ENCODE measurements at regions not wholly inside any gene's neighbourhood (a gene's known extent, or its start where the extent isn't known, plus 50 kb on each side); places are given as distances from the start of the nearest gene placed in this dataset.
A peak's percentile ranks its signal among the peaks of the same experiment; 100 is the strongest.

GRCh38 chr5:116685931-116686330 is 111.3 kb upstream of the SEMA6A start:
- no peaks in the 10 kb centered on the region for H3K27me3 ChIP-seq
- H3K79me2 ChIP-seq (ENCODE audit: low read depth): no peaks in the 10 kb centered on the region
- H4K20me1 ChIP-seq (ENCODE audit: low read depth): no peaks in the 10 kb centered on the region
- Mint-ChIP-seq H3K9me3 (peaks cover under 1% of the 10 kb centered on the region), H3K27ac (no peak overlapping the region), H3K4me3 (no peak overlapping the region), H3K36me3 (no peaks in the 10 kb centered on the region), H3K27me3 (ENCODE audit: insufficient read depth, low read depth) (peaks cover 4% of the 10 kb centered on the region), H3K4me1 (peaks cover 22% of the 10 kb centered on the region)
- TF ChIP-seq CTCF (IDR thresholded peaks at IDR 0.05) (no peak), EZH2phosphoT487 (IDR thresholded peaks at IDR 0.05) (no peak), EZH2 (IDR thresholded peaks at IDR 0.05) (no peak)
- no peaks in the 10 kb centered on the region for H3K9me3 ChIP-seq (ENCODE audit: low read depth)
- peaks cover 4% of the 10 kb centered on the region for H3F3A ChIP-seq (ENCODE audit: low read depth)
- no peak overlapping the region for H3K4me3 ChIP-seq
- H2AFZ ChIP-seq (replicated peaks): peak overlapping the region; percentile 76
- no peak overlapping the region for H3K27ac ChIP-seq
- DNase-seq (ENCODE audit: low spot score): no peak
- H3K9ac ChIP-seq: no peak overlapping the region
- H3K4me1 ChIP-seq: peaks cover 22% of the 10 kb centered on the region
- no peaks in the 10 kb centered on the region for H3K36me3 ChIP-seq
- H3K4me2 ChIP-seq: no peak overlapping the region

- Histone ChIP-seq H3K4me1 (peaks cover 22% of the 10 kb centered on the region), H3K9ac (no peak overlapping the region), H3K79me2 (ENCODE audit: low read depth) (no peaks in the 10 kb centered on the region), H4K20me1 (ENCODE audit: low read depth) (no peaks in the 10 kb centered on the region), H3K27me3 (no peaks in the 10 kb centered on the region), H2AFZ (replicated peaks) (no peak overlapping the region), H3K27ac (no peak overlapping the region), H3F3A (ENCODE audit: low read depth) (peaks cover 4% of the 10 kb centered on the region), H3K9me3 (ENCODE audit: low read depth) (no peaks in the 10 kb centered on the region), H3K4me2 (no peak overlapping the region), H3K36me3 (no peaks in the 10 kb centered on the region), H3K4me3 (no peak overlapping the region)
- Mint-ChIP-seq H3K4me1 (peaks cover 22% of the 10 kb centered on the region), H3K4me3 (no peak overlapping the region), H3K36me3 (no peaks in the 10 kb centered on the region), H3K27ac (peak overlapping the region; percentile 8), H3K9me3 (peaks cover 4% of the 10 kb centered on the region), H3K27me3 (ENCODE audit: insufficient read depth, low read depth) (peaks cover 4% of the 10 kb centered on the region)
- TF ChIP-seq EZH2 (IDR thresholded peaks at IDR 0.05) (no peak), EZH2phosphoT487 (IDR thresholded peaks at IDR 0.05) (no peak), CTCF (IDR thresholded peaks at IDR 0.05) (no peak)
- DNase-seq (ENCODE audit: low spot score): no peak
These were observed 110.4 kb upstream of the SEMA6A start for GRCh38 chr5:116685069-116685468.

GRCh38 chr5:116681334-116682013 is 106.9 kb upstream of the SEMA6A start:
- Histone ChIP-seq H3K4me3 (no peak overlapping the region), H3K4me1 (peaks cover 22% of the 10 kb centered on the region), H3F3A (ENCODE audit: low read depth) (peaks cover 4% of the 10 kb centered on the region), H4K20me1 (ENCODE audit: low read depth) (no peaks in the 10 kb centered on the region), H2AFZ (replicated peaks) (peak overlapping the region; percentile 50), H3K9ac (no peak overlapping the region), H3K9me3 (ENCODE audit: low read depth) (no peaks in the 10 kb centered on the region), H3K27me3 (no peaks in the 10 kb centered on the region), H3K36me3 (no peaks in the 10 kb centered on the region), H3K79me2 (ENCODE audit: low read depth) (no peaks in the 10 kb centered on the region), H3K4me2 (no peak overlapping the region), H3K27ac (no peak overlapping the region)
- Mint-ChIP-seq H3K4me1 (peaks cover 25% of the 10 kb centered on the region), H3K4me3 (no peak overlapping the region), H3K27me3 (ENCODE audit: insufficient read depth, low read depth) (peaks cover 11% of the 10 kb centered on the region), H3K27ac (no peak overlapping the region), H3K36me3 (no peaks in the 10 kb centered on the region), H3K9me3 (peaks cover 8% of the 10 kb centered on the region)
- DNase-seq (ENCODE audit: low spot score): no peak
- no peak for TF ChIP-seq EZH2phosphoT487 (IDR thresholded peaks at IDR 0.05)
- TF ChIP-seq CTCF (IDR thresholded peaks at IDR 0.05): no peak

Data from neural progenitor cell (in vitro differentiated cells).